Stimulated activated CD4-positive, alpha-beta T cell treated with anti-CD3 and anti-CD28 coated beads, Interleukin-15, amount 100 ng/mL, for 1 hour (primary cell): ENCODE measurements at regions not wholly inside any gene's neighbourhood (a gene's known extent, or its start where the extent isn't known, plus 50 kb on each side); places are given as distances from the start of the nearest gene placed in this dataset.
A peak's percentile ranks its signal among the peaks of the same experiment; 100 is the strongest.
"Not testable (repeated sequence)": the region's sequence is repeated elsewhere in the genome, so short reads cannot be mapped to it uniquely, and the experiment has no call there.

Experiments used
- DNase-seq, 2 donors: peaks; one replicate each; pipeline ENCODE4 v3.0.0-alpha.2; 2020; ENCODE audit warnings: low read depth in 1 of 2, low spot score in 1 of 2

DNA sequence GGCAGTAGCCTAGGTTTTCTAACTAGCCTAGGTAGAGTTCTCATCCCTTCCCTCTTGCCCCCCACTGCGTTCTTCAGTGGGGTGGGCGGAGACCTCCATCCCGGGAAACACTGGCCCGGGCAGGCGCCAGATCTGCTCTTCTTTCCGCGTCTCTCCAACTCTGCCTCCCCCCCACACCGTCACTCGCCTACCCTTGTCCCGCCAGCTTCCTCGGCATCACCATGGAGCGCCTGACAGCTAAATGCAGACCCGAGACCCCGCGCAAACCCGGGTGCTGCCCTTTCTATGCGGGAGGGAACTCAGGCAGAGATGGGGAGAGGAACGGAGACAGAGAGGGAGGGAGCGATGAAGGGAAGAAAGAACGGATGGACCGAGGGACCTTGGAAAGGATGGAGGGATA, 1494.8 kb upstream of the DEFB115 start:
- no peak for DNase-seq

DNA sequence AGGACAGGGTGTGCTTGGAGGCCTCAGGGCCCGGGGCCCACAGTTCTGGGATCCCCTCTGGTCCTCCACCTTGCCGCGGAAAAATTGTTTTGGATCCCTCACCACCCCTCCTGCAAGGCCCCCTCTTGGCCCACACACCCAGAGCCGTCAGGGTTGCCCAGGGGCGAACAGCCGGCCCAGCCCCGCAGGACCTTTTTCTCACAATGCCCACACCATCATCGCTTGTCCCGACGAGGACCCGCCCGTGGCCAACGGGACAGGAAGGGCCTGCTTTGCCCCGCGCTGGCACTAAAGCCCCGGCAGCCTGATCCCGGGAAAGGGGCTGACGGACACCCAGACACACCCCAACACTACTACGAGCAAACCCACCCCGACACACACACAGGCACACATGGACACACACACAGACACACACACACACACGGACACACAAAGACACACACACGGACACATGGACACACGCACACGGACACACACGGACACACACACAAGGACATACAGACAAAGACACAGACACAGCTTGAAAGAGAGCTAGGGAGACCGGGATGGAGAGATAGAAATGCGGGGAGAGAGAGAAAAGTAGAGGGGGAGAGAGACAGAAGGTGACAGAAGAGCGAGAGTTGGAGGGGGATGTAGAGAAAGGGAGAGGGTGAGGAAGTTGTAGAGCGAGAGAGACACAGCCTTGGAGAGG, 1493.5 kb upstream of the DEFB115 start:
- DNase-seq = no peak

DNA sequence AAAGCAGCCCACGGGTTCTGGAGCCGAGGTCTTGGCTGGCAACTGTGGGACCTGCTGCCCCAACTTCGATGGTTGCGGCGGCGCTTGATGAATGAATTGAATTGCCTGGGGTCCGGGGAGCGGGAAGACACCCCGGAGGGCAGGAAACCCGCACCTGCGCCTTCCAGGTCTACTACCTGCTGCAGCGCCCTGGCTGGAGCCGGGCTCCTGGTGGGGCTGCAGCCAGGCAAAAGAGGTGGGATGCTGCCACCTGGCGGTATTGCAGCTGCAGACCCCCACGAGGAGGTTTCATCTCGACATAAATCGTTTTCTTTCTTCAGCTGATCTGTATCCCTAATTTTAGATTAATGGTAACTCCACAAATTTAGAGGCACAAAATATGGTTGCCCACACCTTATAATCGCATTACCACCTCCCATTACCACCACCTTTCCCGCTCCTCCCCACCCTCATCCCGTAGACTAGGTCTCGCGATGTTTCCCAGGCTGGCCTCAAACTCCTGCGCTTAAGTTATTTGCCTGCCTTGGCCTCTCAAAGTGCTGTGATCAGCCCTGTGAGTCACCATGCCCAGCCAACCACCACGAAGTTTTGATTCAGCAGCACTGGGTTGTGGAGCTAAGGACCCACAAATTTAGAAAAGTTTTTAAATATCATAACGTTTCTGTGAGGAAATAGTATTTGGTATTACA, 1492.4 kb upstream of the DEFB115 start:
- DNase-seq = peak in 1 of 2 donors; percentile 16

DNA sequence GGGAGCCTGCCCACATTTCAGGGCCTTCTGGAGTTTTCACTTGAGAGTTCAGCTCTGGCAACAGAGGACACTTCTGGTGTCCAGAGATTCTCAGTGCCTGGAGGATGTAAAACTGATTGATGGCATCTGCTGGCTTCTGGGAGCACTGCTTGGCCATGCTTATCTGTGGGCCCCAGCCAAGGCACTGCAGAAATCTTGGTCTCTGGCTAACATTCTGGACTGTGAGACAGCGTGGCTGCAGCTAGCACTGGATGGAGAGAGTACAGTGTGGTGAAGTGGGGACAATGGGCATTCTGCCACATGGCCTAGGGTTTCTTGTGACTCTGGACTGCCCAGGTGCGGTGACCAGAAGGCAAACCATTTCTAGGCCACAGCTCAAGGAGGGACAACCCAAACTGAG, 1479.4 kb upstream of the DEFB115 start:
- not testable (repeated sequence) for DNase-seq

DNA sequence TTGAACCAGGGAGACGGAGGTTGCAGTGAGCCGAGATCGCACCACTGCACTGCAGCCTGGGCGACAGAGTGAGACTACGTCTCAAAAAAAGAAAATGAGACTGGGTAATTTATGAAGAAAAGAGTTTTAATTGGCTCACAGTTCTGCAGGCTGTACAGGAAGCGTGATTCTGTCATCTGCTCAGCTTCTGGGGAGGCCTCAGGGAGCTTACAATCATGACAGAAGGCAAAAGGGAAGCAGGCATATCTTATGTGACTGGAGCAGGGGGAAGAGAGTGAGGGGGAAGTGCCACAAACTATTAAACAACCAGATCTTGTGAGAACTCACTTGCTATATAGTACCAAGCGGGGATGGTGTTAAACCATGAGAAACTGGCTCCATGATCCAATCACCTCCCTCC, 1476.2 kb upstream of the DEFB115 start:
- not testable (repeated sequence) for DNase-seq

GRCh38 chr20:29781891-29782290, 1475.6 kb upstream of the DEFB115 start:
- DNase-seq = not testable (repeated sequence)

GRCh38 chr20:29787456-29787855, 1470.0 kb upstream of the DEFB115 start:
- DNase-seq = not testable (repeated sequence)

GRCh38 chr20:29790510-29790909, 1467.0 kb upstream of the DEFB115 start:
- DNase-seq = no peak

DNA sequence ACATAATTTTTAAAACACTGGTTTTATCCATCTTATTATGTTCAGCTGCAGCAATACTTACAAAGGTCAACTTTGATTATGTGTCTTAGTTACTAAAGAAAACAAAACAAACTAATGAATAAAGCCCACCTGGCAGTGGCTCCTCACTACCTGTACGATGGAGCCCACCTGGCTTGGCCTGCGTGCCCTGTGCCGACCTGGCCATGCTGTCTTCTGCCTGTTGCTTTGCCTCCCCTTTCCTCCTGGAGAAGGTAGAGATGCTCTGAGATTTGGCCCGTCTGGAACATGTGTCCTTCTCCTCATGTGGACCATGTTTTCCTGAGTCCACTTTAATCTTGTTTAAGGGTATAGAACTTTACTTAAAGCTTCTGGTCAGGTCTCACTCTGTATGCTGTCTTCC, 1426.0 kb upstream of the DEFB115 start:
- DNase-seq = not testable (repeated sequence)

DNA sequence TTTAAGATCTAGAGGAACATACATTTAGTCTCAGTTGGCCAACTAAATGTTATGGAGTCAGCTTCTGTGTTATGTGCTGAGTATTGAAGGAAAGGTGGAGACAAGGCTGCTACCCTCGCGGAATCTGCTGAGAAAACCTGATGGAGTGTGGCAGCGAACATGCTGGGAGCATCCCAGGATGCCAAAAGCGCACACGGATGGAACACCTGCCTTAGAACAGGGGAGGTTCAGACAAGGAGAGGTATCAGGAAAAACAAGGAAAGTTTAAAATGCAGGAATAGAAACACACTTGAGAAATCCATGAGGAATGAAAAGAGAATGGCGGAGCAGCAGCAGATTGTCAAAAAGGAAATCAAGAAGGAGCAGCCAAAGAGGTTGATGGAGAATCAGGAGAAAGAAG, 1389.5 kb upstream of the DEFB115 start:
- not testable (repeated sequence) for DNase-seq

DNA sequence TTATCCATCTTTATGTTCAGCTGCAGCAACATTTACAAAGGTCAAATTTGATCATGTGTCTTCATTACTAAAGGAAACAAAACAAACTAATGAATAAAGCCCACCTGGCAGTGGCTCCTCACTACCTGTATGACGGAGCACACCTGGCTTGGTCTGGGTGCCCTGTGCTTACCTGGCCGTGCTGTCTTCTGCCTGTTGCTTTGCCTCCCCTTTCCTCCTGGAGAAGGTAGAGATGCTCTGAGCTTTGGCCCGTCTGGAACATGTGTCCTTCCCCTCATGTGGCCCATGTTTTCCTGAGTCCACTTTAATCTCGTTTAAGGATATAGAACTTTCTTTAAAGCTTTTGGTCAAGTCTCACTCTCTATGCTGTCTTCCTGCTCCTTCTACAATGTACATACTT, 1388.8 kb upstream of the DEFB115 start:
- not testable (repeated sequence) for DNase-seq

GRCh38 chr20:29871816-29872215, 1385.6 kb upstream of the DEFB115 start:
- DNase-seq = not testable (repeated sequence)

GRCh38 chr20:29873946-29874345, 1383.5 kb upstream of the DEFB115 start:
- no peak for DNase-seq

- DNase-seq = no peak
These were observed 1382.8 kb upstream of the DEFB115 start for GRCh38 chr20:29874476-29875202.

- DNase-seq = not testable (repeated sequence)
These were observed 1382.0 kb upstream of the DEFB115 start for GRCh38 chr20:29875321-29876083.

GRCh38 chr20:29876084-29876910, 1381.2 kb upstream of the DEFB115 start:
- not testable (repeated sequence) for DNase-seq

DNA sequence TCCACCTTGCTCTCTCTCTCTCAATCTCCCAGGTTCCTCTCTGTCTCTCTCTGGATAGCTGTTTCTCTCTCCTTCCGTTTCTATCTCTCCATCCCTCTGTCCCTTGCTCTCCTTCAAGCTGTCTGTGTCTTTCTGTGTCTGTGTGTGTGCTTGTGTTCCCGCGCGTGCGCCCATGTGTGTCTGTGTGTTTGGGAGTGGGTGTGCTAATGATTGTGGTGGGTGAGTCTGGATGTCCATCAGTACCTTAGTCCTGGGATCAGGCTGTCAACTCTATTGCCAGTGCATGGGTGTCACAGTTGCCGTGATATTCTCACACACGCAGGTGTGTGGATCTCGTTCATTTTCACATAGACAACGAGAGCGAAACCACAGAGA, 1380.6 kb upstream of the DEFB115 start:
- DNase-seq = no peak

GRCh38 chr20:29877411-29878280, 1379.8 kb upstream of the DEFB115 start:
- DNase-seq = not testable (repeated sequence)

GRCh38 chr20:29878281-29878741, 1379.2 kb upstream of the DEFB115 start:
- no peak for DNase-seq
